ENCODE measurements at regions not wholly inside any gene's neighbourhood (a gene's known extent, or its start where the extent isn't known, plus 50 kb on each side); places are given as distances from the start of the nearest gene placed in this dataset.

GRCh38 chr3:103991-104390, 92.6 kb upstream of the CHL1 start:
- in situ Hi-C loops (cut with MboI; ENCODE audit: low sequenced_read_pairs): no loop called here

More at GRCh38 chr3:103991-104390, 92.6 kb upstream of the CHL1 start:
- H3K56ac ChIP-seq (ENCODE audit: extremely low read depth, insufficient read depth, low read length): no peak overlapping the region
- no peak overlapping the region for H3K4me3 ChIP-seq (ENCODE audit: insufficient read depth, low read depth, low read length)
- intact Hi-C loops (cut with micrococcal nuclease) (no loop called here), dilution Hi-C loops (cut with HindIII; ENCODE audit: low sequenced_read_pairs, unreplicated experiment) (no loop called here)
- CTCF ChIA-PET: no interaction called here
- H2BK120ac ChIP-seq (ENCODE audit: low read depth, low read length): no peak overlapping the region
- no peak overlapping the region for H4K8ac ChIP-seq (ENCODE audit: low read depth in 2 of 2, low read length in 2 of 2)
- ATAC-seq (ENCODE audit: low read depth) (no peak), DNase-seq (no peak)
- POLR2A ChIA-PET (ENCODE audit: unreplicated experiment): no interaction called here
- no peak overlapping the region for H3K4me2 ChIP-seq (ENCODE audit: low read depth, low read length)
- no peak overlapping the region for H2AFZ ChIP-seq (replicated peaks; ENCODE audit: low read length, poor library complexity)
- no peak overlapping the region for H3K23ac ChIP-seq (ENCODE audit: low read depth, low read length)
- H3K9ac ChIP-seq (ENCODE audit: low read depth, low read length): no peak overlapping the region
- no peak overlapping the region for H2AK5ac ChIP-seq (ENCODE audit: low read depth, low read length)
- H3K14ac ChIP-seq (replicated peaks; ENCODE audit: low read depth, low read length): no peak overlapping the region
- H3K79me1 ChIP-seq (ENCODE audit: low read depth in 1 of 2, low read length in 2 of 2): no peaks in the 10 kb centered on the region
- no peaks in the 10 kb centered on the region for H3K4me1 ChIP-seq (ENCODE audit: control insufficient read depth, insufficient read depth, low read length)
- H3K9me1 ChIP-seq (ENCODE audit: insufficient read depth, low read length): no peaks in the 10 kb centered on the region
- H4K5ac ChIP-seq (ENCODE audit: low read depth, low read length): no peak overlapping the region
- no peak for TF ChIP-seq RFX5 (IDR thresholded peaks at IDR 0.05; ENCODE audit: low read depth, low read length)
- TF ChIP-seq MAFK (IDR thresholded peaks at IDR 0.05; ENCODE audit: low read depth, low read length): no peak
- TF ChIP-seq FOS (IDR thresholded peaks at IDR 0.05; ENCODE audit: low read depth, low read length): no peak
- no peak for TF ChIP-seq MAZ (IDR thresholded peaks at IDR 0.05; ENCODE audit: borderline replicate concordance, low read depth, low read length)
- no peak for TF ChIP-seq RAD21 (IDR thresholded peaks at IDR 0.05; ENCODE audit: low read length)
- TF ChIP-seq RCOR1 (IDR thresholded peaks at IDR 0.05; ENCODE audit: insufficient replicate concordance, low read length): no peak
- no peak for TF ChIP-seq MXI1 (IDR thresholded peaks at IDR 0.05; ENCODE audit: borderline replicate concordance, low read depth, low read length)
- no peak for TF ChIP-seq CTCF (conservative IDR thresholded peaks at IDR 0.05; ENCODE audit: low read depth, low read length)
- TF ChIP-seq BHLHE40 (IDR thresholded peaks at IDR 0.05; ENCODE audit: low read depth, low read length): no peak
- no peak for TF ChIP-seq CEBPB (IDR thresholded peaks at IDR 0.05; ENCODE audit: low read depth, low read length)
- no peak for TF ChIP-seq ELK1 (IDR thresholded peaks at IDR 0.05; ENCODE audit: borderline replicate concordance, low read depth, low read length)
- TF ChIP-seq, protein P1, sequence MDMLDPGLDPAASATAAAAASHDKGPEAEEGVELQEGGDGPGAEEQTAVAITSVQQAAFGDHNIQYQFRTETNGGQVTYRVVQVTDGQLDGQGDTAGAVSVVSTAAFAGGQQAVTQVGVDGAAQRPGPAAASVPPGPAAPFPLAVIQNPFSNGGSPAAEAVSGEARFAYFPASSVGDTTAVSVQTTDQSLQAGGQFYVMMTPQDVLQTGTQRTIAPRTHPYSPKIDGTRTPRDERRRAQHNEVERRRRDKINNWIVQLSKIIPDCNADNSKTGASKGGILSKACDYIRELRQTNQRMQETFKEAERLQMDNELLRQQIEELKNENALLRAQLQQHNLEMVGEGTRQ (IDR thresholded peaks at IDR 0.05; ENCODE audit: low read depth, low read length): no peak
- no peak for TF ChIP-seq SMC3 (IDR thresholded peaks at IDR 0.05; ENCODE audit: low read depth, low read length)
- no peak for TF ChIP-seq CHD1 (IDR thresholded peaks at IDR 0.05; ENCODE audit: low read depth, low read length)
- TF ChIP-seq POLR2A (IDR thresholded peaks at IDR 0.05; ENCODE audit: low read depth, low read length): no peak
- no peak overlapping the region for H3K4ac ChIP-seq (ENCODE audit: low read depth, low read length)
- no TSS peak for BruUV-seq (replicated peaks)
- H2BK20ac ChIP-seq (ENCODE audit: low read depth, low read length): no peak overlapping the region
- H2BK5ac ChIP-seq (ENCODE audit: low read depth, low read length, poor library complexity, severe bottlenecking): no peak overlapping the region
- H3K27me3 ChIP-seq (ENCODE audit: control insufficient read depth, insufficient read depth, low read length): no peaks in the 10 kb centered on the region
- WGBS, 2 experiments (ENCODE audit: extremely low coverage in 2 of 2, insufficient read length in 1 of 2): no CpG with 5 or more reads among the region's 2 CpGs
- H3K9me3 ChIP-seq (ENCODE audit: control insufficient read depth, insufficient read depth, low read length): no peaks in the 10 kb centered on the region; the same call in 1 of the 2 replicates
- H2BK15ac ChIP-seq (ENCODE audit: low read depth, low read length): no peak overlapping the region
- no peak overlapping the region for H3K18ac ChIP-seq (ENCODE audit: low read depth, low read length)
- H2AK9ac ChIP-seq (replicated peaks; ENCODE audit: low read depth, low read length, poor library complexity): no peak overlapping the region
- no peak overlapping the region for H3K27ac ChIP-seq (ENCODE audit: insufficient read depth, low read length)
- H3K36me3 ChIP-seq (ENCODE audit: control insufficient read depth, insufficient read depth, low read length): no peaks in the 10 kb centered on the region
- H4K20me1 ChIP-seq (ENCODE audit: insufficient read depth, low read length): no peaks in the 10 kb centered on the region
- no peak overlapping the region for H4K91ac ChIP-seq (ENCODE audit: insufficient read depth, low read depth, low read length)
